ENCODE measurements at regions not wholly inside any gene's neighbourhood (a gene's known extent, or its start where the extent isn't known, plus 50 kb on each side); places are given as distances from the start of the nearest gene placed in this dataset.

GRCh38 chr18:55786651-55787272 lies 198.8 kb upstream of the TCF4 start:
- Histone ChIP-seq H2AFZ (ENCODE audit: low read depth, low read length, severe bottlenecking) (no peak overlapping the region), H4K20me1 (ENCODE audit: low read depth, low read length) (no peaks in the 10 kb centered on the region)
- TF ChIP-seq CTCF (IDR thresholded peaks at IDR 0.05; ENCODE audit: insufficient read depth, low read length, poor library complexity, severe bottlenecking) = no peak
- TF ChIP-seq EZH2phosphoT487 (conservative IDR thresholded peaks at IDR 0.05; ENCODE audit: low read length) = no peak

DNA sequence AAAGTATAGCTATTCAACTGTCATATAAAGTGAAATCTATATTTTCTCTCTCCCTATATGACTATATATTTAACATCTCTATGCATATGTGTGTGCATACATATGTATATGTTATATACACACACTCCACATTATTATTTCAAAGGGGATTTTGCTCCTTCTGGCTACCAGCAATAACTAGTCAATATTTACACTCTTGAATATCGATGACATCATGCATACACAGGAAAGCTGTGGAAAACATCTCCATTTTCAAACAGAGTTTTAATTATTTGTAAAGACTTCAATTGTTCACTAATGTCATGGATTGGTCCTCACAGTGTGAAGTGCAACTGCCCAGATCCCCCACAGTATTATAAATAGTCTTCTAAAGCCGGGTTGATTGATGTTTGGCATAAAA lies 195.9 kb upstream of the TCF4 start:
- Histone ChIP-seq H3K27ac (ENCODE audit: low read depth, low read length) (no peak overlapping the region), H3K79me2 (ENCODE audit: insufficient read depth, low read length) (no peaks in the 10 kb centered on the region), H4K20me1 (ENCODE audit: low read depth, low read length) (no peaks in the 10 kb centered on the region), H3K4me3 (ENCODE audit: insufficient read depth, low read length, poor library complexity, severe bottlenecking) (no peak overlapping the region), H3K27me3 (ENCODE audit: low read length) (no peaks in the 10 kb centered on the region), H3K36me3 (ENCODE audit: low read length) (no peaks in the 10 kb centered on the region), H3K9me2 (replicated peaks; ENCODE audit: insufficient read depth, low read length) (0 out of 2 replicates have a peak, but pooled peaks cover 3% of the 10 kb centered on the region), H3K9ac (ENCODE audit: low read length) (no peak overlapping the region), H3K4me2 (ENCODE audit: low read depth, low read length, poor library complexity, severe bottlenecking) (no peak overlapping the region), H2AFZ (ENCODE audit: low read depth, low read length, severe bottlenecking) (no peak overlapping the region), H3F3A (ENCODE audit: insufficient read depth) (no peaks in the 10 kb centered on the region), H3K9me3 (ENCODE audit: insufficient read depth, low read length) (no peaks in the 10 kb centered on the region)
- no peak for TF ChIP-seq CTCF (IDR thresholded peaks at IDR 0.05; ENCODE audit: insufficient read depth, low read length, poor library complexity, severe bottlenecking)
- no peak for TF ChIP-seq EZH2phosphoT487 (conservative IDR thresholded peaks at IDR 0.05; ENCODE audit: low read length)

More at GRCh38 chr18:55786651-55787272, 198.8 kb upstream of the TCF4 start:
- H3K36me3 ChIP-seq (ENCODE audit: low read length) = no peaks in the 10 kb centered on the region
- H3K9me3 ChIP-seq (ENCODE audit: insufficient read depth, low read length) = peaks cover 3% of the 10 kb centered on the region; the same call in 1 of the 2 replicates
- no peak overlapping the region for H3K4me2 ChIP-seq (ENCODE audit: low read depth, low read length, poor library complexity, severe bottlenecking)
- H3K9ac ChIP-seq (ENCODE audit: low read length) = no peak overlapping the region
- no peak overlapping the region for H3K4me3 ChIP-seq (ENCODE audit: insufficient read depth, low read length, poor library complexity, severe bottlenecking)
- H3K27me3 ChIP-seq (ENCODE audit: low read length) = no peaks in the 10 kb centered on the region
- no peaks in the 10 kb centered on the region for H3F3A ChIP-seq (ENCODE audit: insufficient read depth)
- no peaks in the 10 kb centered on the region for H3K9me2 ChIP-seq (replicated peaks; ENCODE audit: insufficient read depth, low read length)
- H3K27ac ChIP-seq (ENCODE audit: low read depth, low read length) = no peak overlapping the region
- H3K79me2 ChIP-seq (ENCODE audit: insufficient read depth, low read length) = no peaks in the 10 kb centered on the region

- H3K27ac ChIP-seq (ENCODE audit: low read depth, low read length) = no peak overlapping the region
- TF ChIP-seq CTCF (IDR thresholded peaks at IDR 0.05; ENCODE audit: insufficient read depth, low read length, poor library complexity, severe bottlenecking) = no peak
- no peak for TF ChIP-seq EZH2phosphoT487 (conservative IDR thresholded peaks at IDR 0.05; ENCODE audit: low read length)
- H3K4me3 ChIP-seq (ENCODE audit: insufficient read depth, low read length, poor library complexity, severe bottlenecking) = no peak overlapping the region
- no peak overlapping the region for H2AFZ ChIP-seq (ENCODE audit: low read depth, low read length, severe bottlenecking)
- no peaks in the 10 kb centered on the region for H3K9me3 ChIP-seq (ENCODE audit: insufficient read depth, low read length)
- H3K36me3 ChIP-seq (ENCODE audit: low read length) = no peaks in the 10 kb centered on the region
- no peak overlapping the region for H3K9ac ChIP-seq (ENCODE audit: low read length)
- H3F3A ChIP-seq (ENCODE audit: insufficient read depth) = no peaks in the 10 kb centered on the region
- H3K9me2 ChIP-seq (replicated peaks; ENCODE audit: insufficient read depth, low read length) = 0 out of 2 replicates have a peak, but pooled peaks cover 3% of the 10 kb centered on the region
- no peaks in the 10 kb centered on the region for H3K79me2 ChIP-seq (ENCODE audit: insufficient read depth, low read length)
- H3K4me2 ChIP-seq (ENCODE audit: low read depth, low read length, poor library complexity, severe bottlenecking) = no peak overlapping the region
- H3K27me3 ChIP-seq (ENCODE audit: low read length) = peaks cover 1% of the 10 kb centered on the region; the same call in 1 of the 2 replicates
- H4K20me1 ChIP-seq (ENCODE audit: low read depth, low read length) = no peaks in the 10 kb centered on the region
These were observed 193.5 kb upstream of the TCF4 start for GRCh38 chr18:55781481-55781957.

All from SU-DHL-6 (cell line).